Chondrocyte (in vitro differentiated cells): ENCODE measurements at regions not wholly inside any gene's neighbourhood (a gene's known extent, or its start where the extent isn't known, plus 50 kb on each side); places are given as distances from the start of the nearest gene placed in this dataset.
"Not testable (repeated sequence)": the region's sequence is repeated elsewhere in the genome, so short reads cannot be mapped to it uniquely, and the experiment has no call there.

Experiments
- DNase-seq: peaks from one replicate; pipeline ENCODE4 v3.0.0; 2021; ENCODE audit warnings: mixed read lengths, low spot score
- H3K27ac Mint-ChIP-seq: one replicate; pipeline ENCODE4 v1.8.0; 2021; ENCODE audit warnings: mild to moderate bottlenecking, moderate library complexity, mixed read lengths; ENCODE audit not compliant: unreplicated experiment
- H3K27me3 Mint-ChIP-seq: 2 replicates; pipeline ENCODE4 v1.8.0; 2021; ENCODE audit warnings: low read depth, mixed read lengths
- H3K36me3 Mint-ChIP-seq: 2 replicates; pipeline ENCODE4 v1.8.0; 2021; ENCODE audit warnings: low read depth, mixed read lengths
- H3K4me1 Mint-ChIP-seq: 2 replicates; pipeline ENCODE4 v1.8.0; 2021; ENCODE audit warnings: low read depth, mild to moderate bottlenecking, mixed read lengths
- H3K4me3 Mint-ChIP-seq: one replicate; pipeline ENCODE4 v1.8.0; 2021; ENCODE audit warnings: mild to moderate bottlenecking, moderate library complexity, mixed read lengths; ENCODE audit not compliant: unreplicated experiment
- H3K9me3 Mint-ChIP-seq: 2 replicates; pipeline ENCODE4 v1.8.0; 2021; ENCODE audit warnings: low read depth, mixed read lengths
- CTCF ChIP-seq: fragments of 200-600 bp; sonication (generic); IDR thresholded peaks from 2 replicates; pipeline ENCODE4 v1.5.0; 2021; ENCODE audit warnings: antibody characterized with exemption, mild to moderate bottlenecking, moderate library complexity

- no peaks in the 10 kb centered on the region for H3K36me3 Mint-ChIP-seq
- DNase-seq: no peak
- TF ChIP-seq CTCF: no peak
- peaks cover 9% of the 10 kb centered on the region for H3K27me3 Mint-ChIP-seq
- H3K4me3 Mint-ChIP-seq: no peak overlapping the region
- H3K4me1 Mint-ChIP-seq: peaks cover 14% of the 10 kb centered on the region
- H3K9me3 Mint-ChIP-seq: peaks cover 4% of the 10 kb centered on the region
- no peak overlapping the region for H3K27ac Mint-ChIP-seq
These were observed 135.4 kb downstream of the ASMT start for GRCh38 chrX:1750267-1750666.

- TF ChIP-seq CTCF: no peak
- Mint-ChIP-seq H3K9me3 (peaks cover under 1% of the 10 kb centered on the region), H3K27ac (no peak overlapping the region), H3K4me1 (peaks cover 14% of the 10 kb centered on the region), H3K4me3 (no peak overlapping the region), H3K36me3 (peaks cover 2% of the 10 kb centered on the region), H3K27me3 (peaks cover 3% of the 10 kb centered on the region)
- no peak for DNase-seq
These were observed 136.9 kb downstream of the ASMT start for GRCh38 chrX:1751781-1752180.

GRCh38 chrX:1752799-1753198 lies 137.9 kb downstream of the ASMT start:
- DNase-seq, H3K9me3 Mint-ChIP-seq, H3K27ac Mint-ChIP-seq, H3K4me3 Mint-ChIP-seq, H3K36me3 Mint-ChIP-seq, H3K27me3 Mint-ChIP-seq: not testable (repeated sequence)
- H3K4me1 Mint-ChIP-seq: peaks cover 14% of the 10 kb centered on the region

- H3K36me3 Mint-ChIP-seq: peaks cover 4% of the 10 kb centered on the region
- H3K9me3 Mint-ChIP-seq: peaks cover 13% of the 10 kb centered on the region
- peaks cover under 1% of the 10 kb centered on the region for H3K27me3 Mint-ChIP-seq
- no peak overlapping the region for H3K27ac Mint-ChIP-seq
- no peak for DNase-seq
- no peak for TF ChIP-seq CTCF
- H3K4me1 Mint-ChIP-seq: peaks cover 14% of the 10 kb centered on the region
- H3K4me3 Mint-ChIP-seq: no peak overlapping the region
These were observed 139.2 kb downstream of the ASMT start for GRCh38 chrX:1754077-1754476.

- Mint-ChIP-seq H3K9me3 (peaks cover 12% of the 10 kb centered on the region), H3K4me3 (no peak overlapping the region), H3K27me3 (no peaks in the 10 kb centered on the region), H3K27ac (no peak overlapping the region), H3K36me3 (no peaks in the 10 kb centered on the region), H3K4me1 (no peaks in the 10 kb centered on the region)
- TF ChIP-seq CTCF: no peak
- no peak for DNase-seq
These were observed 148.4 kb downstream of the ASMT start for GRCh38 chrX:1763294-1763693.

GRCh38 chrX:1764883-1765364 lies 150.1 kb downstream of the ASMT start:
- not testable (repeated sequence) for H3K27me3 Mint-ChIP-seq, H3K4me3 Mint-ChIP-seq, H3K4me1 Mint-ChIP-seq, DNase-seq, H3K36me3 Mint-ChIP-seq, H3K27ac Mint-ChIP-seq
- H3K9me3 Mint-ChIP-seq: peaks cover 14% of the 10 kb centered on the region
